ENCODE measurements at regions not wholly inside any gene's neighbourhood (a gene's known extent, or its start where the extent isn't known, plus 50 kb on each side); places are given as distances from the start of the nearest gene placed in this dataset.

DNA sequence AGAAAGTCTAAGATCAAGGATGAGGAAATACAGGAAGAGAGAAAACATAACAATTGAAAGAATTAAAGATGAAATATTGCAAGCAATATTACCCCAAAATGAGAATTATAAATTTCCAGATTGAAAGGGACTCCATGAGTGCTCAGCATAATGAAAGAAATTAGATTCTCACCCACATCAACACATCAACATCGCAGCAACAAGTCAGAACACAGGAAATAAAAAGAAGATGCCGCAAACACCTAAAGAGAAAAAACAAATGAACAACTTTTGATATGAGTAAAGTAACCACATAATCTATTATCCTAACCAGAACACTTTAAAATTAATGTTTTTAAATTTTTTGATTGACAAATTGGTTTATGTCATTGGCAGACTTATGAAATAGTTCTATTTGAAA lies 318.3 kb upstream of the PTGER4 start:
- TF ChIP-seq, protein P1, sequence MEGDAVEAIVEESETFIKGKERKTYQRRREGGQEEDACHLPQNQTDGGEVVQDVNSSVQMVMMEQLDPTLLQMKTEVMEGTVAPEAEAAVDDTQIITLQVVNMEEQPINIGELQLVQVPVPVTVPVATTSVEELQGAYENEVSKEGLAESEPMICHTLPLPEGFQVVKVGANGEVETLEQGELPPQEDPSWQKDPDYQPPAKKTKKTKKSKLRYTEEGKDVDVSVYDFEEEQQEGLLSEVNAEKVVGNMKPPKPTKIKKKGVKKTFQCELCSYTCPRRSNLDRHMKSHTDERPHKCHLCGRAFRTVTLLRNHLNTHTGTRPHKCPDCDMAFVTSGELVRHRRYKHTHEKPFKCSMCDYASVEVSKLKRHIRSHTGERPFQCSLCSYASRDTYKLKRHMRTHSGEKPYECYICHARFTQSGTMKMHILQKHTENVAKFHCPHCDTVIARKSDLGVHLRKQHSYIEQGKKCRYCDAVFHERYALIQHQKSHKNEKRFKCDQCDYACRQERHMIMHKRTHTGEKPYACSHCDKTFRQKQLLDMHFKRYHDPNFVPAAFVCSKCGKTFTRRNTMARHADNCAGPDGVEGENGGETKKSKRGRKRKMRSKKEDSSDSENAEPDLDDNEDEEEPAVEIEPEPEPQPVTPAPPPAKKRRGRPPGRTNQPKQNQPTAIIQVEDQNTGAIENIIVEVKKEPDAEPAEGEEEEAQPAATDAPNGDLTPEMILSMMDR (conservative IDR thresholded peaks at IDR 0.05; ENCODE audit: low read depth, low read length): no peak
- no peak for TF ChIP-seq EZH2 (IDR thresholded peaks at IDR 0.05; ENCODE audit: borderline replicate concordance, low read depth, low read length, poor library complexity, severe bottlenecking)
- intact Hi-C loops (cut with micrococcal nuclease; ENCODE audit: unreplicated experiment): no loop called here
- DNase-seq (ENCODE audit: low spot score): no peak
- BruUV-seq (replicated peaks): no TSS peak
- ChIA-PET POLR2A (ENCODE audit: low non-redundant PET) (no interaction called here), CTCF (no interaction called here)
- H3K4me1 ChIP-seq (ENCODE audit: insufficient read depth, low read length, poor library complexity, severe bottlenecking): no peaks in the 10 kb centered on the region
- H3K4me3 ChIP-seq (ENCODE audit: low read depth, low read length, poor library complexity, severe bottlenecking): no peak overlapping the region
- H3K9me3 ChIP-seq (ENCODE audit: low read depth, low read length, poor library complexity, severe bottlenecking): no peaks in the 10 kb centered on the region
- no peaks in the 10 kb centered on the region for H3K36me3 ChIP-seq (ENCODE audit: insufficient read depth, low read length, poor library complexity, severe bottlenecking)
- no peaks in the 10 kb centered on the region for H3K27me3 ChIP-seq (replicated peaks; ENCODE audit: insufficient read depth, low read depth, low read length, poor library complexity)
- no peak overlapping the region for H3K27ac ChIP-seq (ENCODE audit: low read depth, low read length, poor library complexity, severe bottlenecking)

DNA sequence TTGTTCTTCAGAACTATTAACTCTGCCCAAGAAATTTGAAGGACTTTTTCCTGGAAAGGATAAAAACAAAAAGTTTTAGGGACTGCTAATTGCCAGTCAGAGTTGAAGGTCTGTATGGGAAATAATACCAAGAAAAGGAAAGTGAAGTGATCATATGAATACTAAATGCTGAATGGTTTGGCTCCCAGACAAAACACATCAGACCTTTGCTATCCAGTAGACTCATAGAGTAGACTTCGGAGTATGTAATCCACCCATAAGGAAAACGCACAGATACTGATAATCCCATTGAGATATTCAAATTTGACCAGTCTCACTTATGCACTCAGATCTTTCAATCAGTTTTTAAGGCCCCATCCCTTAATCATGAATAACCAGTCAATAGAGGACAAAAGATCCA lies 319.0 kb upstream of the PTGER4 start:
- Histone ChIP-seq H3K4me3 (ENCODE audit: low read depth, low read length, poor library complexity, severe bottlenecking) (no peak overlapping the region), H3K27ac (ENCODE audit: low read depth, low read length, poor library complexity, severe bottlenecking) (no peak overlapping the region), H3K9me3 (ENCODE audit: low read depth, low read length, poor library complexity, severe bottlenecking) (no peaks in the 10 kb centered on the region), H3K36me3 (ENCODE audit: insufficient read depth, low read length, poor library complexity, severe bottlenecking) (no peaks in the 10 kb centered on the region), H3K4me1 (ENCODE audit: insufficient read depth, low read length, poor library complexity, severe bottlenecking) (no peaks in the 10 kb centered on the region), H3K27me3 (replicated peaks; ENCODE audit: insufficient read depth, low read depth, low read length, poor library complexity) (no peaks in the 10 kb centered on the region)
- BruUV-seq (replicated peaks): no TSS peak
- DNase-seq (ENCODE audit: low spot score): no peak
- intact Hi-C loops (cut with micrococcal nuclease; ENCODE audit: unreplicated experiment): no loop called here
- TF ChIP-seq, protein P1 (conservative IDR thresholded peaks at IDR 0.05; ENCODE audit: low read depth, low read length): no peak
- no peak for TF ChIP-seq EZH2 (IDR thresholded peaks at IDR 0.05; ENCODE audit: borderline replicate concordance, low read depth, low read length, poor library complexity, severe bottlenecking)
- CTCF ChIA-PET: no interaction called here
- POLR2A ChIA-PET (ENCODE audit: low non-redundant PET): no interaction called here

DNA sequence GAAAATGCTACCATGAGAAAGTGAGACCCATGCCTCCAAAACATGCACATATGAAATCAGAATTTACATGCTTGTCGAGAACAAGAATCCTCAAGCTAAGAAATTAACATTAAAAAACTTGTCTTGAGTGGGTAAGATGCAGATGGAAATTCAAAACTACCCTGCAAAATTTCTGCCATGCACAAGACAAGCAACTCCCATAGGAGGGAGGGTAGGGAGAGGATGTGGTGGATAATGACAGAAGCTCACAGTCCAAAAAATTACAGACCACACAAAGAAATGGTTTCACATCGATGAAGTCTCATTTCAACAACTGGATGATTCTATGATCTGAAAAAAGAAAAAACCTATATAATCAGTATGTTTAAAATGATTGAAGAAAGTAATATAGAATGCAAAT lies 319.9 kb upstream of the PTGER4 start:
- Histone ChIP-seq H3K36me3 (ENCODE audit: insufficient read depth, low read length, poor library complexity, severe bottlenecking) (no peaks in the 10 kb centered on the region), H3K4me3 (ENCODE audit: low read depth, low read length, poor library complexity, severe bottlenecking) (no peak overlapping the region), H3K9me3 (ENCODE audit: low read depth, low read length, poor library complexity, severe bottlenecking) (no peaks in the 10 kb centered on the region), H3K27me3 (replicated peaks; ENCODE audit: insufficient read depth, low read depth, low read length, poor library complexity) (no peaks in the 10 kb centered on the region), H3K27ac (ENCODE audit: low read depth, low read length, poor library complexity, severe bottlenecking) (no peak overlapping the region), H3K4me1 (ENCODE audit: insufficient read depth, low read length, poor library complexity, severe bottlenecking) (no peaks in the 10 kb centered on the region)
- CTCF ChIA-PET: no interaction called here
- BruUV-seq (replicated peaks): no TSS peak
- intact Hi-C loops (cut with micrococcal nuclease; ENCODE audit: unreplicated experiment): no loop called here
- TF ChIP-seq EZH2 (IDR thresholded peaks at IDR 0.05; ENCODE audit: borderline replicate concordance, low read depth, low read length, poor library complexity, severe bottlenecking): no peak
- TF ChIP-seq, protein P1 (conservative IDR thresholded peaks at IDR 0.05; ENCODE audit: low read depth, low read length): no peak
- POLR2A ChIA-PET (ENCODE audit: low non-redundant PET): no interaction called here
- no peak for DNase-seq (ENCODE audit: low spot score)

Data from A673 (cell line).